GM12865 (cell line): ENCODE measurements at regions not wholly inside any gene's neighbourhood (a gene's known extent, or its start where the extent isn't known, plus 50 kb on each side); places are given as distances from the start of the nearest gene placed in this dataset.

ENCODE experiments used
- DNase-seq: peaks from one replicate; pipeline ENCODE4 v3.0.0; 2010; ENCODE audit warnings: low read depth
- H3K4me3 ChIP-seq: 2 replicates; pipeline ENCODE4 v1.5.1; 2011; ENCODE audit warnings: mild to moderate bottlenecking, low read depth, low read length, control low read depth
- CTCF ChIP-seq: IDR thresholded peaks from 2 replicates; pipeline ENCODE4 v1.5.1; 2011; ENCODE audit warnings: low read length, control low read depth, low read depth, inconsistent platforms; ENCODE audit not compliant: insufficient read depth; ENCODE audit errors: missing control alignments

GRCh38 chr6:137967689-137968454 is 100.8 kb downstream of the TNFAIP3 start:
- DNase-seq: no peak
- H3K4me3 ChIP-seq: no peak overlapping the region
- TF ChIP-seq CTCF: no peak

- no peak for DNase-seq
- no peak for TF ChIP-seq CTCF
- H3K4me3 ChIP-seq: no peak overlapping the region
Observed at GRCh38 chr6:137968455-137968804, 101.4 kb downstream of the TNFAIP3 start.

- DNase-seq: no peak
- no peak for TF ChIP-seq CTCF
- H3K4me3 ChIP-seq: no peak overlapping the region
Observed at GRCh38 chr6:137968901-137969300, 101.8 kb downstream of the TNFAIP3 start.

- TF ChIP-seq CTCF: no peak
- no peak for DNase-seq
- H3K4me3 ChIP-seq: no peak overlapping the region
Observed at GRCh38 chr6:137969874-137970273, 102.8 kb downstream of the TNFAIP3 start.

GRCh38 chr6:137970368-137970767 is 103.3 kb downstream of the TNFAIP3 start:
- DNase-seq: peak; percentile 70
- H3K4me3 ChIP-seq: no peak overlapping the region
- no peak for TF ChIP-seq CTCF

- no peak for TF ChIP-seq CTCF
- no peak overlapping the region for H3K4me3 ChIP-seq
Observed at GRCh38 chr6:137973201-137973600, 106.1 kb downstream of the TNFAIP3 start.

More at GRCh38 chr6:137973201-137973600, 106.1 kb downstream of the TNFAIP3 start:
- DNase-seq: no peak
